Smooth muscle cell (in vitro differentiated cells): ENCODE measurements at regions not wholly inside any gene's neighbourhood (a gene's known extent, or its start where the extent isn't known, plus 50 kb on each side); places are given as distances from the start of the nearest gene placed in this dataset.
A peak's percentile ranks its signal among the peaks of the same experiment; 100 is the strongest.
"Not testable (repeated sequence)": the region's sequence is repeated elsewhere in the genome, so short reads cannot be mapped to it uniquely, and the experiment has no call there.

Source experiments
- DNase-seq: peaks from one replicate; lab custom pipeline; 2025; ENCODE audit not compliant: unreplicated experiment; lab: John Stamatoyannopoulos, UW
- H2AFZ ChIP-seq: fragments of 200-600 bp; sonication (generic); 2 replicates; pipeline ENCODE4 v1.6.0; 2016; ENCODE audit warnings: antibody characterized with exemption, low read depth, mild to moderate bottlenecking
- H3F3A ChIP-seq: fragments of 200-600 bp; sonication (generic); 2 replicates; pipeline ENCODE4 v1.6.0; 2017; ENCODE audit warnings: antibody characterized with exemption, low read depth
- H3K27ac ChIP-seq: fragments of 200-600 bp; sonication (generic); 2 replicates; pipeline ENCODE4 v1.5.1; 2016; ENCODE audit warnings: low read depth, mild to moderate bottlenecking
- H3K27me3 ChIP-seq: fragments of 200-600 bp; sonication (generic); 2 replicates; pipeline ENCODE4 v1.6.1; 2016; ENCODE audit warnings: low read depth, mild to moderate bottlenecking
- H3K36me3 ChIP-seq: fragments of 200-600 bp; sonication (generic); 2 replicates; pipeline ENCODE4 v1.5.1; 2016; ENCODE audit warnings: low read depth
- H3K4me1 ChIP-seq: fragments of 200-600 bp; sonication (generic); 2 replicates; pipeline ENCODE4 v1.5.1; 2016; ENCODE audit warnings: low read depth
- H3K4me2 ChIP-seq: fragments of 200-600 bp; sonication (generic); 2 replicates; pipeline ENCODE4 v1.6.0; 2016; ENCODE audit warnings: mild to moderate bottlenecking
- H3K4me3 ChIP-seq: fragments of 200-600 bp; sonication (generic); 2 replicates; pipeline ENCODE4 v1.5.1; 2016; ENCODE audit warnings: mild to moderate bottlenecking
- H3K79me2 ChIP-seq: fragments of 200-600 bp; sonication (generic); 2 replicates; pipeline ENCODE4 v1.6.0; 2016; ENCODE audit warnings: low read depth, mild to moderate bottlenecking
- H3K9ac ChIP-seq: fragments of 200-600 bp; sonication (generic); 2 replicates; pipeline ENCODE4 v1.6.0; 2016; ENCODE audit warnings: low read depth
- H3K9me3 ChIP-seq: fragments of 200-600 bp; sonication (generic); replicated peaks from 2 replicates; pipeline ENCODE4 v1.5.1; 2016; ENCODE audit warnings: low read depth
- H4K20me1 ChIP-seq: fragments of 200-600 bp; sonication (generic); 2 replicates; pipeline ENCODE4 v1.6.0; 2016; ENCODE audit warnings: low read depth
- WGBS: methylation state at CpG from one replicate; pipeline ENCODE4 v1.1.7; 2016; ENCODE audit warnings: low lambda C conversion rate; 5-methylcytosine and 5-hydroxymethylcytosine counted together
- TF ChIP-seq, protein P1 (sequence below): fragments of 200-600 bp; sonication (generic); IDR thresholded peaks from 2 replicates; pipeline ENCODE4 v1.5.1; 2017; ENCODE audit warnings: borderline replicate concordance, mild to moderate bottlenecking, antibody characterized with exemption; ENCODE audit not compliant: insufficient read depth, poor library complexity, severe bottlenecking

- TF ChIP-seq, protein P1, sequence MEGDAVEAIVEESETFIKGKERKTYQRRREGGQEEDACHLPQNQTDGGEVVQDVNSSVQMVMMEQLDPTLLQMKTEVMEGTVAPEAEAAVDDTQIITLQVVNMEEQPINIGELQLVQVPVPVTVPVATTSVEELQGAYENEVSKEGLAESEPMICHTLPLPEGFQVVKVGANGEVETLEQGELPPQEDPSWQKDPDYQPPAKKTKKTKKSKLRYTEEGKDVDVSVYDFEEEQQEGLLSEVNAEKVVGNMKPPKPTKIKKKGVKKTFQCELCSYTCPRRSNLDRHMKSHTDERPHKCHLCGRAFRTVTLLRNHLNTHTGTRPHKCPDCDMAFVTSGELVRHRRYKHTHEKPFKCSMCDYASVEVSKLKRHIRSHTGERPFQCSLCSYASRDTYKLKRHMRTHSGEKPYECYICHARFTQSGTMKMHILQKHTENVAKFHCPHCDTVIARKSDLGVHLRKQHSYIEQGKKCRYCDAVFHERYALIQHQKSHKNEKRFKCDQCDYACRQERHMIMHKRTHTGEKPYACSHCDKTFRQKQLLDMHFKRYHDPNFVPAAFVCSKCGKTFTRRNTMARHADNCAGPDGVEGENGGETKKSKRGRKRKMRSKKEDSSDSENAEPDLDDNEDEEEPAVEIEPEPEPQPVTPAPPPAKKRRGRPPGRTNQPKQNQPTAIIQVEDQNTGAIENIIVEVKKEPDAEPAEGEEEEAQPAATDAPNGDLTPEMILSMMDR, result no peak
- Histone ChIP-seq H3K4me1 (no peaks in the 10 kb centered on the region), H3F3A (no peaks in the 10 kb centered on the region), H3K9me3 (no peaks in the 10 kb centered on the region), H3K36me3 (no peaks in the 10 kb centered on the region), H3K27me3 (no peaks in the 10 kb centered on the region), H3K79me2 (no peaks in the 10 kb centered on the region), H3K9ac (no peak overlapping the region), H4K20me1 (no peaks in the 10 kb centered on the region), H3K4me2 (no peak overlapping the region), H2AFZ (no peak overlapping the region), H3K27ac (no peak overlapping the region), H3K4me3 (no peak overlapping the region)
- 96% methylated on average over 36 of the region's 55 CpGs for WGBS
- no peak for DNase-seq
These were observed 545.8 kb upstream of the CDH10 start for GRCh38 chr5:25190521-25191000.

DNA sequence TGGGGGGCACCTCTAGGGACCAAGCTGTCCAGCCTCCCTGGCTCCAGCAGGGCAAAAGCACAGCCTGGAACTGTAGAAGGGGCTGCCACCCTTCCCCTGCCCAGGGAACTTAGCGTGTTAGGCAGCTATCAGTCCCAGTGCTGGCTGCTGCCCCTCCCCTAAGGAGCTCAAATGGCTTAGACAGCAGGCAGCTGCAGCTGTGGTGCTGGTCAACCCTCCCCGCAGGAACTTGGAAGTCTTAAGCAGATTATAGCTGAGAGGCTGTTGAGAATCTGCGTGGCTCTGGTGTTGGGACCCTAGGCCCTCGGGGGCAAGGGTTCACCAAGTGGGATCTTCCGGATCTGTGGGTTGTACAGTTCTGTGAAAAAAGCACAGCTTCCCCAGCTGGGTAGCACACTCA lies 536.5 kb upstream of the CDH10 start:
- Histone ChIP-seq H2AFZ (no peak overlapping the region), H3K27ac (no peak overlapping the region), H3K27me3 (no peaks in the 10 kb centered on the region), H3K79me2 (no peaks in the 10 kb centered on the region), H3K4me2 (no peak overlapping the region), H3K4me3 (no peak overlapping the region), H3K9me3 (no peaks in the 10 kb centered on the region), H3K36me3 (no peaks in the 10 kb centered on the region), H4K20me1 (no peaks in the 10 kb centered on the region), H3F3A (no peaks in the 10 kb centered on the region), H3K9ac (no peak overlapping the region), H3K4me1 (no peaks in the 10 kb centered on the region)
- TF ChIP-seq, protein P1, result no peak
- no peak for DNase-seq
- 58% methylated on average over 5 of the region's 5 CpGs for WGBS

GRCh38 chr5:25162616-25163015 lies 517.8 kb upstream of the CDH10 start:
- not testable (repeated sequence) for H3K27ac ChIP-seq, H3K36me3 ChIP-seq, H4K20me1 ChIP-seq, H3K9ac ChIP-seq, H3K4me3 ChIP-seq, DNase-seq, H3K4me1 ChIP-seq, H3K9me3 ChIP-seq, H3F3A ChIP-seq, H3K27me3 ChIP-seq, H3K79me2 ChIP-seq
- H3K4me2 ChIP-seq, result peak overlapping the region; percentile 78
- 0% methylated on average over 1 of the region's 1 CpG for WGBS
- peak overlapping the region; percentile 74 for H2AFZ ChIP-seq

DNA sequence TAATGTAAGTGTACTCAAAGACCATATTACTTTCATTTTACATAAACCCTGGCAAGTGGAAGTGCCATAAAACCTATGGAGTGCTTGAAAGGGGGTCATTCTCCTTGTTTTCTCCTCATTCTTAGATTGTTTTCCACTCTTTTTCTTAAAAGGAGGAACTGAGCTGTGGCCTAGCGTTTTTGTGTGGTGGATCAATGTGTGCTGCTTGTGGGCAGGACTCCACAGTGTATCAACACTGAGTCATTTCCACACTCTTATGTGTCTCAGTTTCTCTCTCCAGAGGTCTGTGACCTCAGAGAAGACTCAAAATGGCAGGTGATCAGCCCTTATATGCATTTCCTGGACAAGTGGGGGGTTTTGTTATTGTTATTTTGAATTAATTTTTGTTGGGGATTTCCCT lies 516.1 kb upstream of the CDH10 start:
- Histone ChIP-seq H3K79me2 (no peaks in the 10 kb centered on the region), H2AFZ (no peak overlapping the region), H4K20me1 (no peaks in the 10 kb centered on the region), H3K9me3 (no peaks in the 10 kb centered on the region), H3K27ac (no peak overlapping the region), H3F3A (peaks cover 6% of the 10 kb centered on the region), H3K4me1 (no peaks in the 10 kb centered on the region), H3K36me3 (no peaks in the 10 kb centered on the region), H3K4me3 (no peak overlapping the region), H3K27me3 (no peaks in the 10 kb centered on the region), H3K9ac (no peak overlapping the region), H3K4me2 (no peak overlapping the region)
- WGBS, result 69% methylated on average over 1 of the region's 1 CpG
- DNase-seq, result no peak
- TF ChIP-seq, protein P1, result no peak
